ENCODE measurements at regions not wholly inside any gene's neighbourhood (a gene's known extent, or its start where the extent isn't known, plus 50 kb on each side); places are given as distances from the start of the nearest gene placed in this dataset.

- no peak for TF ChIP-seq CTCF (IDR thresholded peaks at IDR 0.05)
- no peak for TF ChIP-seq POLR2A (IDR thresholded peaks at IDR 0.05)
- no peak for TF ChIP-seq POLR2AphosphoS5 (IDR thresholded peaks at IDR 0.05)
Measured at GRCh38 chr3:177466074-177466473, 268.8 kb upstream of the TBL1XR1 start.

All from breast epithelium (tissue), 3 donors.